Sigmoid colon (tissue), 6 donors: ENCODE measurements at regions not wholly inside any gene's neighbourhood (a gene's known extent, or its start where the extent isn't known, plus 50 kb on each side); places are given as distances from the start of the nearest gene placed in this dataset.

ENCODE experiments used
- DNase-seq: peaks from one replicate; pipeline ENCODE4 v3.0.0-alpha.2; 2019
- H3K27ac ChIP-seq, 4 donors: fragments of 200-600 bp; sonication (generic); one replicate each; pipeline ENCODE4 v1.5.1; 2016 to 2019; ENCODE audit warnings: mild to moderate bottlenecking in 1 of 4
- H3K27me3 ChIP-seq, 3 donors: fragments of 200-600 bp; sonication (generic); one replicate each; pipeline ENCODE4 v1.5.1; 2019; ENCODE audit warnings: mild to moderate bottlenecking in 1 of 3
- H3K36me3 ChIP-seq, 4 donors: fragments of 200-600 bp; sonication (generic); one replicate each; pipeline ENCODE4 v1.5.1; 2016 to 2019
- H3K4me1 ChIP-seq, 4 donors: fragments of 200-600 bp; sonication (generic); one replicate each; pipeline ENCODE4 v1.5.1; 2017 to 2019
- H3K4me3 ChIP-seq, 4 donors: fragments of 200-600 bp; sonication (generic); one replicate each; pipeline ENCODE4 v1.5.1; 2017 to 2019; ENCODE audit warnings: mild to moderate bottlenecking in 2 of 4, moderate library complexity in 1 of 4
- H3K9me3 ChIP-seq, 4 donors: fragments of 200-600 bp in 3 of 4; sonication (generic) in 3 of 4; one replicate each; pipeline versions ENCODE4 v1.5.1 to v1.6.1; 2013 to 2019
- EP300 ChIP-seq, 4 donors: sonication (generic); formaldehyde crosslinking; IDR thresholded peaks; one replicate each; pipeline ENCODE4 v1.6.1; 2017; ENCODE audit warnings: antibody characterized with exemption in 4 of 4
- POLR2A ChIP-seq, 2 donors: fragments of 450-650 bp; IDR thresholded peaks; one replicate each; pipeline ENCODE4 v1.6.1; 2016; ENCODE audit warnings: antibody characterized with exemption in 2 of 2, mild to moderate bottlenecking in 2 of 2, moderate library complexity in 2 of 2
- POLR2AphosphoS5 ChIP-seq, 4 donors: sonication (generic); formaldehyde crosslinking; IDR thresholded peaks; one replicate each; pipeline ENCODE4 v1.6.1; 2017; ENCODE audit warnings: antibody characterized with exemption in 4 of 4
- WGBS, 2 donors: extraction: QIAGEN DNeasy Blood & Tissue Kit; methylation state at CpG; one replicate each; pipeline ENCODE4 v1.1.7; 2013; 5-methylcytosine and 5-hydroxymethylcytosine counted together
- intact Hi-C: fragments of 100-400 bp; cut with DNase I; formaldehyde crosslinking; loops from one replicate; pipeline ENCODE4 v1.15.1; 2023
- TF ChIP-seq, protein P1 (sequence below), 4 experiments: fragments of 450-650 bp in 3 of 4; fragments of 200-600 bp in 1 of 4; IDR thresholded peaks; one replicate each; pipeline ENCODE4 v1.5.1; 2016 to 2019; ENCODE audit warnings: antibody characterized with exemption in 4 of 4, mild to moderate bottlenecking in 3 of 4, moderate library complexity in 2 of 4
- donor health status: healthy with polysubstance abuse.
- donor health status: healthy.

DNA sequence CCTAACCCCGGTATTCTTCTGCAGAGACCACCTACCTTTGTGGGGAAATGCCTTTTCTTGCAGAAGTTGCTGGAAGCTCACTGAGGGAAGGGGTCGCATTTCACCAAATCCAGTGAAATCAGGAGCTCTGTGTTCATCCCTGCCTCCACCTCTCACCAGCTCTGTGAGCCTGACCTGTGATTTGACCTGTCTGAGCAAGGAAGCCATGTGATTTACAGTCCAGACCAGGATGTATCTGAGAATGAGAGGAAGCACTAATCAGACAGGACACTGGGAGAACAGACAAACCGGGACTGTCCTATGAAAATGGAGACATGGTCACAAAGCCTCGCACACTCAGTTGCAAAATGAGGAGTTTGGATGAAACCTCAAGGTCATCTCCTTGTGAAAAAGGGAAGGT is 285.4 kb downstream of the BCL11A start:
- no peaks in the 10 kb centered on the region for H3K27me3 ChIP-seq
- WGBS, 2 donors: 89 to 92% methylated on average over 4 of the region's 4 CpGs
- TF ChIP-seq EP300 (IDR thresholded peaks at IDR 0.05) (no peak), POLR2A (IDR thresholded peaks at IDR 0.05) (no peak), POLR2AphosphoS5 (IDR thresholded peaks at IDR 0.05) (no peak)
- TF ChIP-seq, protein P1, sequence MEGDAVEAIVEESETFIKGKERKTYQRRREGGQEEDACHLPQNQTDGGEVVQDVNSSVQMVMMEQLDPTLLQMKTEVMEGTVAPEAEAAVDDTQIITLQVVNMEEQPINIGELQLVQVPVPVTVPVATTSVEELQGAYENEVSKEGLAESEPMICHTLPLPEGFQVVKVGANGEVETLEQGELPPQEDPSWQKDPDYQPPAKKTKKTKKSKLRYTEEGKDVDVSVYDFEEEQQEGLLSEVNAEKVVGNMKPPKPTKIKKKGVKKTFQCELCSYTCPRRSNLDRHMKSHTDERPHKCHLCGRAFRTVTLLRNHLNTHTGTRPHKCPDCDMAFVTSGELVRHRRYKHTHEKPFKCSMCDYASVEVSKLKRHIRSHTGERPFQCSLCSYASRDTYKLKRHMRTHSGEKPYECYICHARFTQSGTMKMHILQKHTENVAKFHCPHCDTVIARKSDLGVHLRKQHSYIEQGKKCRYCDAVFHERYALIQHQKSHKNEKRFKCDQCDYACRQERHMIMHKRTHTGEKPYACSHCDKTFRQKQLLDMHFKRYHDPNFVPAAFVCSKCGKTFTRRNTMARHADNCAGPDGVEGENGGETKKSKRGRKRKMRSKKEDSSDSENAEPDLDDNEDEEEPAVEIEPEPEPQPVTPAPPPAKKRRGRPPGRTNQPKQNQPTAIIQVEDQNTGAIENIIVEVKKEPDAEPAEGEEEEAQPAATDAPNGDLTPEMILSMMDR (IDR thresholded peaks at IDR 0.05): no peak

DNA sequence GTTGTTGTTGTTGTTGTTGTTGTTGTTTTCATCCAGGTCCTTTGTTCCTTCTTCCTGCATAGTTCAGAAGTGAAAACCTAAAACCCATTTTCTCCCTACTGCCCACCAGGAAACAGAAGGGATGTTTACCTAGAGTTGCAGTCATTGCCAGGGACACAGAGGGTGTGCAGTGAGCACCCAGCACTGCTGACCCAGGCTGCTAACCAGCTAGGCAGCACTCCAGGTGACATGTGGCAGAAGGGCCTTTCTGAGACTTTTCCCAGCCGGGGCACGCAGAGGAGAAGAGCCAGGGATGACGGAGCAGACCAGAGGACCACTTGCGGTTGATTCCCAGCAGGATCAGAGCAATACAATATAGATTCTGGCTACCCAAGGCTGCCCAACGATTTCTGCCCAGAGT is 286.3 kb downstream of the BCL11A start:
- no peak overlapping the region for H3K4me3 ChIP-seq
- 89 to 90% methylated on average over 5 of the region's 5 CpGs for WGBS, 2 donors
- no peak overlapping the region for H3K27ac ChIP-seq
- no peaks in the 10 kb centered on the region for H3K9me3 ChIP-seq
- DNase-seq: no peak
- no peaks in the 10 kb centered on the region for H3K27me3 ChIP-seq
- no peaks in the 10 kb centered on the region for H3K36me3 ChIP-seq
- intact Hi-C loops: no loop called here
- no peaks in the 10 kb centered on the region for H3K4me1 ChIP-seq
- TF ChIP-seq POLR2AphosphoS5 (IDR thresholded peaks at IDR 0.05): no peak
- TF ChIP-seq EP300 (IDR thresholded peaks at IDR 0.05): no peak
- no peak for TF ChIP-seq POLR2A (IDR thresholded peaks at IDR 0.05)
- TF ChIP-seq, protein P1 (IDR thresholded peaks at IDR 0.05): no peak

More for the DNA sequence above, 285.4 kb downstream of the BCL11A start:
- H3K4me1 ChIP-seq: no peaks in the 10 kb centered on the region
- intact Hi-C loops: no loop called here
- H3K4me3 ChIP-seq: no peak overlapping the region
- H3K36me3 ChIP-seq: no peaks in the 10 kb centered on the region
- H3K9me3 ChIP-seq: no peaks in the 10 kb centered on the region
- no peak overlapping the region for H3K27ac ChIP-seq
- no peak for DNase-seq

DNA sequence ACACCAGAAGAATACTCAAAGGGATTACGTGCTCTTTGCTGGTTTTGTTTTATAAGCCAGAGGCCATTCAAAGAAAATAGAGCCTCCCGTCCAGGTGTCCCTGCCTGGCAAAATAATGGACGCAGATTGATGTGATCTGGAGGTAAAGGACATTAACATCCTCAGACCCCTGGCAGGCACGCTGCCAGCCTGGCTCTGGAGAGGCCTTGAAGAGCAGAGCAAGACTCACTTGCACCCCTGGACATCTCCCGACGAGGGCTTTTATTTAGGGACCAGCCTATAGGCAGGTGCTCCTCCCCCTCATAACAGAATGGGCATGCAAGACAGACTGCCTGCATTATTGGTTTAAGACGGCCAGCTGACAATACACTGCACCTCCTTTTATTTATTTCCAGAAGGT is 291.3 kb downstream of the BCL11A start:
- H3K36me3 ChIP-seq: no peaks in the 10 kb centered on the region
- DNase-seq: no peak
- no peaks in the 10 kb centered on the region for H3K27me3 ChIP-seq
- intact Hi-C loops: no loop called here
- H3K4me3 ChIP-seq: no peak overlapping the region
- no peaks in the 10 kb centered on the region for H3K9me3 ChIP-seq
- no peak for TF ChIP-seq POLR2AphosphoS5 (IDR thresholded peaks at IDR 0.05)
- TF ChIP-seq, protein P1 (IDR thresholded peaks at IDR 0.05): no peak
- TF ChIP-seq POLR2A (IDR thresholded peaks at IDR 0.05): no peak
- no peak for TF ChIP-seq EP300 (IDR thresholded peaks at IDR 0.05)
- H3K27ac ChIP-seq: no peak overlapping the region
- WGBS, 2 donors: 85 to 88% methylated on average over 7 of the region's 7 CpGs
- H3K4me1 ChIP-seq: peaks cover 0 to 6% (median 3%) of the 10 kb centered on the region in 4 donors

DNA sequence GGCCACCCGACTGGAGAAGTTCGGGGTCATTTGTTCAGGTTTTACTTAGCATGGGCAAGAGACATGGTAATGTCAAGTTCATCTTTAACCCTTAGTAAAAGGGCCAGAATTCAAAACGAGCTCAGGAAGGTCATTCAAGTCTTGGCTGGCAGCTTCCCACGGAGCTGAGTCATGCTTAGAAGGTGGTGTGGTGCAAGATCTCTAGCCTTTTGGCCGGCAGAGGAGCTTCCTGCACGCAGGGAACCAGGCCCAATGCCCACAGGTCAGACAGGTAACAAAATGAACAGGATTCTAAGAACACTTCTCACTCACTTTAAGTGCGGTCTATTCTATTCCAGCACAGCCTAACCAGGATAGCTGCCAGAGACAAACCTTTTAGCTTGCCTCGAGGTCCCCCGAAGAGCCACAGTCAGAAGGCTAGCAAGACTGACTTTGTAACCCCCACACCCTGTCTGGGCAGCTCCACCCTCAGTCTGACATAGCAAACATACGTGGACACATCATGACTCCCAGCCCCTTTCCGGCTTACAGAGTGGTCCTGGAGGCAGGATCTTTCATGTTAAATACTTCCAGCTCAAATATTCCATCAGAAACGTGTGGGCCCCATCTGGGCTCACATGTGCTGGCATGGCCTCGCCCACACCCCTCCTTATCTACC is 292.7 kb downstream of the BCL11A start:
- Histone ChIP-seq H3K27me3 (no peaks in the 10 kb centered on the region), H3K4me3 (no peak overlapping the region), H3K4me1 (peaks cover 0 to 6% (median 3%) of the 10 kb centered on the region in 4 donors), H3K36me3 (no peaks in the 10 kb centered on the region), H3K27ac (no peak overlapping the region), H3K9me3 (no peaks in the 10 kb centered on the region)
- TF ChIP-seq POLR2A (IDR thresholded peaks at IDR 0.05): no peak
- TF ChIP-seq EP300 (IDR thresholded peaks at IDR 0.05): no peak
- no peak for TF ChIP-seq POLR2AphosphoS5 (IDR thresholded peaks at IDR 0.05)
- TF ChIP-seq, protein P1 (IDR thresholded peaks at IDR 0.05): no peak
- intact Hi-C loops: no loop called here
- DNase-seq: no peak
- 80 to 81% methylated on average over 13 of the region's 13 CpGs for WGBS, 2 donors

DNA sequence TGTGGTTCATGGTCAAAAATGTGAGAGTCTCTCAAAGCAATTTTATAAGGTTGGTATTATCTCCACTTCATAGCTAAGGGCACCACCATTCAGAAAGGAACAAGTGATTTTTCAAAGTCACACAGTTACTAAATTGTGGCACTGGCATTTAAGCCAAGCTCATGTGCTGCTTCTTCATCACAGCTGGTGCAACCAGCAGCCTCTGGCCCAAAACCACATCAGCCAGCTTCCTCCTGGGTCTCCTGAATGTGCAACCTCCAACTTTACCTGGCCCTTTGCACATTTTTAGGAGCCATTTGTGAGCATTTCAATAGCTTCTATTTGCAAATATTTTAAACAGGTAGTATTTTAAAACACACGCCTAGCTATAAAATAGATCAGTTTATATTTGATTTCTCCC is 293.7 kb downstream of the BCL11A start:
- intact Hi-C loops: no loop called here
- no peak overlapping the region for H3K27ac ChIP-seq
- no peak overlapping the region for H3K4me3 ChIP-seq
- H3K36me3 ChIP-seq: no peaks in the 10 kb centered on the region
- WGBS, 2 donors: 93% methylated on average over 1 of the region's 1 CpG
- TF ChIP-seq, protein P1 (IDR thresholded peaks at IDR 0.05): no peak
- TF ChIP-seq EP300 (IDR thresholded peaks at IDR 0.05) (no peak), POLR2A (IDR thresholded peaks at IDR 0.05) (no peak), POLR2AphosphoS5 (IDR thresholded peaks at IDR 0.05) (no peak)
- no peaks in the 10 kb centered on the region for H3K9me3 ChIP-seq
- DNase-seq: no peak
- H3K27me3 ChIP-seq: no peaks in the 10 kb centered on the region
- H3K4me1 ChIP-seq: peaks cover 0 to 6% (median 3%) of the 10 kb centered on the region in 4 donors
